ENCODE measurements at regions not wholly inside any gene's neighbourhood (a gene's known extent, or its start where the extent isn't known, plus 50 kb on each side); places are given as distances from the start of the nearest gene placed in this dataset.
A peak's percentile ranks its signal among the peaks of the same experiment; 100 is the strongest.

GRCh38 chr10:78567680-78568455 is 500.9 kb upstream of the ZMIZ1 start:
- DNase-seq (ENCODE audit: low spot score): no peak

GRCh38 chr10:78568620-78569019 is 500.1 kb upstream of the ZMIZ1 start:
- DNase-seq (ENCODE audit: low spot score): no peak

GRCh38 chr10:78570633-78571235 is 498.0 kb upstream of the ZMIZ1 start:
- DNase-seq (ENCODE audit: low spot score): no peak

- no peak for DNase-seq (ENCODE audit: low spot score)
These were observed 497.5 kb upstream of the ZMIZ1 start for GRCh38 chr10:78571286-78571685.

GRCh38 chr10:78571891-78572290 is 496.9 kb upstream of the ZMIZ1 start:
- DNase-seq (ENCODE audit: low spot score): no peak

- DNase-seq (ENCODE audit: low spot score): no peak
These were observed 496.2 kb upstream of the ZMIZ1 start for GRCh38 chr10:78572565-78572964.

- no peak for DNase-seq (ENCODE audit: low spot score)
These were observed 494.2 kb upstream of the ZMIZ1 start for GRCh38 chr10:78574547-78574946.

GRCh38 chr10:78575400-78575799 is 493.4 kb upstream of the ZMIZ1 start:
- DNase-seq (ENCODE audit: low spot score): no peak

- no peak for DNase-seq (ENCODE audit: low spot score)
These were observed 492.5 kb upstream of the ZMIZ1 start for GRCh38 chr10:78576276-78576675.

- DNase-seq (ENCODE audit: low spot score): no peak
These were observed 491.1 kb upstream of the ZMIZ1 start for GRCh38 chr10:78577712-78578111.

- no peak for DNase-seq (ENCODE audit: low spot score)
These were observed 489.8 kb upstream of the ZMIZ1 start for GRCh38 chr10:78578929-78579328.

- DNase-seq (ENCODE audit: low spot score): no peak
These were observed 489.2 kb upstream of the ZMIZ1 start for GRCh38 chr10:78579576-78579975.

- no peak for DNase-seq (ENCODE audit: low spot score)
These were observed 488.8 kb upstream of the ZMIZ1 start for GRCh38 chr10:78579995-78580394.

- DNase-seq (ENCODE audit: low spot score): no peak
These were observed 487.6 kb upstream of the ZMIZ1 start for GRCh38 chr10:78581133-78581694.

GRCh38 chr10:78582540-78582939 is 486.2 kb upstream of the ZMIZ1 start:
- no peak for DNase-seq (ENCODE audit: low spot score)

GRCh38 chr10:78584266-78584665 is 484.5 kb upstream of the ZMIZ1 start:
- DNase-seq (ENCODE audit: low spot score): no peak

GRCh38 chr10:78584681-78585080 is 484.1 kb upstream of the ZMIZ1 start:
- DNase-seq (ENCODE audit: low spot score): no peak

GRCh38 chr10:78585952-78586351 is 482.8 kb upstream of the ZMIZ1 start:
- DNase-seq (ENCODE audit: low spot score): no peak

GRCh38 chr10:78588194-78588811 is 480.5 kb upstream of the ZMIZ1 start:
- DNase-seq (ENCODE audit: low spot score): no peak

- peak; percentile 23 for DNase-seq (ENCODE audit: low spot score)
These were observed 479.1 kb upstream of the ZMIZ1 start for GRCh38 chr10:78589687-78590086.

GRCh38 chr10:78591066-78591465 is 477.7 kb upstream of the ZMIZ1 start:
- no peak for DNase-seq (ENCODE audit: low spot score)

- no peak for DNase-seq (ENCODE audit: low spot score)
These were observed 474.1 kb upstream of the ZMIZ1 start for GRCh38 chr10:78594559-78595268.

- no peak for DNase-seq (ENCODE audit: low spot score)
These were observed 473.5 kb upstream of the ZMIZ1 start for GRCh38 chr10:78595269-78595619.

Data from HuH-7 (cell line).